Neuronal stem cell (in vitro differentiated cells): ENCODE measurements at regions not wholly inside any gene's neighbourhood (a gene's known extent, or its start where the extent isn't known, plus 50 kb on each side); places are given as distances from the start of the nearest gene placed in this dataset.

Experiments
- DNase-seq: peaks from one replicate; pipeline ENCODE4 v3.0.0-alpha.2; 2013; ENCODE audit warnings: low spot score
- H2AFZ ChIP-seq: one replicate; pipeline ENCODE4 v1.6.1; 2013; ENCODE audit warnings: mild to moderate bottlenecking, low read length, inconsistent platforms
- H2AK5ac ChIP-seq: 2 replicates; pipeline ENCODE4 v1.6.1; 2013; ENCODE audit warnings: low read depth, mild to moderate bottlenecking, inconsistent platforms, low read length, moderate library complexity, mixed read lengths
- H2BK120ac ChIP-seq: 2 replicates; pipeline ENCODE4 v1.6.1; 2013; ENCODE audit warnings: low read depth, mild to moderate bottlenecking, inconsistent platforms, low read length, moderate library complexity, mixed read lengths
- H2BK12ac ChIP-seq: one replicate; pipeline ENCODE4 v1.6.1; 2013; ENCODE audit warnings: low read length, inconsistent platforms
- H2BK15ac ChIP-seq: 2 replicates; pipeline ENCODE4 v1.6.1; 2013; ENCODE audit warnings: mild to moderate bottlenecking, low read length, inconsistent platforms, mixed read lengths
- H2BK5ac ChIP-seq: one replicate; pipeline ENCODE4 v1.6.1; 2013; ENCODE audit warnings: inconsistent platforms, mild to moderate bottlenecking, low read length, moderate library complexity
- H3K14ac ChIP-seq: one replicate; pipeline ENCODE4 v1.6.1; 2013; ENCODE audit warnings: low read length, inconsistent platforms
- H3K18ac ChIP-seq: 2 replicates; pipeline ENCODE4 v1.6.1; 2013; ENCODE audit warnings: low read length, inconsistent platforms
- H3K23ac ChIP-seq: 2 replicates; pipeline ENCODE4 v1.6.1; 2013; ENCODE audit warnings: low read depth, mild to moderate bottlenecking, mixed read lengths, low read length, inconsistent platforms; ENCODE audit not compliant: poor library complexity
- H3K27ac ChIP-seq: replicated peaks from 3 replicates; pipeline ENCODE4 v1.5.1; 2013; ENCODE audit warnings: low read length, inconsistent platforms
- H3K27me3 ChIP-seq, 3 experiments: 2 replicates each; pipeline ENCODE4 v1.6.1; 2013; ENCODE audit warnings: low read length in 3 of 3, mild to moderate bottlenecking in 2 of 3, inconsistent platforms in 1 of 3, low read depth in 1 of 3, mixed read lengths in 1 of 3, moderate library complexity in 1 of 3; ENCODE audit not compliant: control insufficient read depth in 3 of 3, insufficient read depth in 3 of 3
- H3K36me3 ChIP-seq, 2 donors: replicated peaks in 1 of 2; 2 replicates each; pipeline ENCODE4 v1.6.1; 2013; ENCODE audit warnings: low read length in 2 of 2; ENCODE audit not compliant: control insufficient read depth in 2 of 2, insufficient read depth in 2 of 2
- H3K4ac ChIP-seq: 2 replicates; pipeline ENCODE4 v1.6.1; 2013; ENCODE audit warnings: inconsistent platforms, mild to moderate bottlenecking, low read length, moderate library complexity
- H3K4me1 ChIP-seq, 2 donors: 1 replicate in 1 of 2; 2 replicates in 1 of 2; pipeline ENCODE4 v1.6.1; 2013; ENCODE audit warnings: low read length in 2 of 2, low read depth in 1 of 2; ENCODE audit not compliant: control insufficient read depth in 2 of 2, insufficient read depth in 1 of 2
- H3K4me2 ChIP-seq: one replicate; pipeline ENCODE4 v1.6.1; 2013; ENCODE audit warnings: mild to moderate bottlenecking, low read length, inconsistent platforms; ENCODE audit not compliant: insufficient read depth, poor library complexity, severe bottlenecking
- H3K4me3 ChIP-seq, 2 donors: 2 replicates each; pipeline ENCODE4 v1.5.1; 2013; ENCODE audit warnings: low read length in 2 of 2, mild to moderate bottlenecking in 2 of 2, inconsistent platforms in 1 of 2, moderate library complexity in 1 of 2
- H3K79me1 ChIP-seq: one replicate; pipeline ENCODE4 v1.6.1; 2013; ENCODE audit warnings: low read depth, mild to moderate bottlenecking, inconsistent platforms, low read length, moderate library complexity
- H3K9ac ChIP-seq: one replicate; pipeline ENCODE4 v1.6.1; 2013; ENCODE audit warnings: mild to moderate bottlenecking, low read depth, low read length, inconsistent platforms; ENCODE audit not compliant: poor library complexity
- H3K9me3 ChIP-seq, 2 donors: replicated peaks in 1 of 2; 2 replicates each; pipeline versions ENCODE3 to v1.6.1; 2013; ENCODE audit warnings: low read length in 2 of 2, mild to moderate bottlenecking in 2 of 2, inconsistent platforms in 1 of 2, low read depth in 1 of 2, mixed read lengths in 1 of 2, moderate library complexity in 1 of 2; ENCODE audit not compliant: control insufficient read depth in 2 of 2, insufficient read depth in 1 of 2
- H4K8ac ChIP-seq: one replicate; pipeline ENCODE4 v1.6.1; 2013; ENCODE audit warnings: low read depth, mild to moderate bottlenecking, inconsistent platforms, low read length, moderate library complexity
- H4K91ac ChIP-seq: one replicate; pipeline ENCODE4 v1.6.1; 2013; ENCODE audit warnings: low read length, low read depth, mild to moderate bottlenecking, inconsistent platforms; ENCODE audit not compliant: poor library complexity
- WGBS, 2 donors: extraction: QIAGEN DNeasy Blood & Tissue Kit; methylation state at CpG; one replicate each; pipeline ENCODE4 v1.1.7; 2013; ENCODE audit warnings: missing lambda C conversion rate in 2 of 2, mixed read lengths in 1 of 2; ENCODE audit not compliant: insufficient read length in 2 of 2, insufficient replicate concordance in 1 of 2; ENCODE audit errors: extremely low coverage in 2 of 2; 5-methylcytosine and 5-hydroxymethylcytosine counted together

- Histone ChIP-seq H2AFZ (no peak overlapping the region), H3K36me3 (no peaks in the 10 kb centered on the region), H2AK5ac (no peak overlapping the region), H3K4ac (no peak overlapping the region), H2BK12ac (no peak overlapping the region), H2BK120ac (no peak overlapping the region), H3K14ac (no peak overlapping the region), H3K18ac (no peak overlapping the region), H3K9me3 (peaks cover 0 to 3% of the 10 kb centered on the region in 2 donors), H3K27me3 (no peaks in the 10 kb centered on the region), H4K8ac (no peak overlapping the region), H3K23ac (no peak overlapping the region), H3K27ac (no peak overlapping the region), H4K91ac (no peak overlapping the region), H2BK5ac (no peak overlapping the region), H3K79me1 (no peaks in the 10 kb centered on the region), H3K4me2 (no peak overlapping the region), H3K9ac (no peak overlapping the region), H2BK15ac (no peak overlapping the region), H3K4me1 (peaks cover 0 to 1% of the 10 kb centered on the region in 2 donors), H3K4me3 (no peak overlapping the region)
- WGBS, 2 donors, result no CpG with 5 or more reads among the region's 1 CpG
- no peak for DNase-seq
Observed at GRCh38 chr15:61382927-61383326, 153.8 kb upstream of the RORA start.

- Histone ChIP-seq H2BK120ac (no peak overlapping the region), H3K14ac (no peak overlapping the region), H3K27ac (no peak overlapping the region), H3K27me3 (no peaks in the 10 kb centered on the region), H3K9ac (no peak overlapping the region), H3K4me3 (no peak overlapping the region), H2BK5ac (no peak overlapping the region), H3K4me2 (no peak overlapping the region), H3K9me3 (no peaks in the 10 kb centered on the region), H3K4me1 (peaks cover 0 to 1% of the 10 kb centered on the region in 2 donors), H3K18ac (no peak overlapping the region), H4K91ac (no peak overlapping the region), H3K79me1 (no peaks in the 10 kb centered on the region), H4K8ac (no peak overlapping the region), H3K36me3 (no peaks in the 10 kb centered on the region), H2AK5ac (no peak overlapping the region), H2BK12ac (no peak overlapping the region), H2AFZ (no peak overlapping the region), H3K23ac (no peak overlapping the region), H3K4ac (no peak overlapping the region), H2BK15ac (no peak overlapping the region)
- no peak for DNase-seq
- WGBS, 2 donors, result no CpG with 5 or more reads among the region's 3 CpGs
Observed at GRCh38 chr15:61381501-61381900, 152.4 kb upstream of the RORA start.

DNA sequence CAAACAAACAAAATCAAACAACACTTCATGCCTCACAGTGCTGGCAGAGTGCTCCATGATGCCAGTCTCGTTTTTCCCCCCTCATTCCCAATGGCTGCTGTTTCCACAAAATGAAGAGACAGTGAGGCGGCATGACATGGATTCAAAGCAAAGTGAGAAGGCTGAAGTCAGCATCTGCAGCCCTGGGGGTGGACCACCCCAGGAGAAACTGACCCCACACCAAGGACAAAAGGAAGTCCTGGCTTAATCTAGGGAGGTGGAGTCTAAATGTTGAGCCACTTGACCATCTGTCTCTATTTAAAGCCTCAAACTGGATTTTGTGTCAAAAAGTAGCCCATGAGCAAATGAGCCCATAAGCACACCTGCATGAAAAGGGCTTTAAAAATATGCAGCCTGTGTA lies 151.2 kb upstream of the RORA start:
- Histone ChIP-seq H3K23ac (no peak overlapping the region), H3K4me1 (peaks cover 0 to 1% of the 10 kb centered on the region in 2 donors), H3K36me3 (no peaks in the 10 kb centered on the region), H2AK5ac (no peak overlapping the region), H2AFZ (no peak overlapping the region), H3K4ac (no peak overlapping the region), H2BK15ac (no peak overlapping the region), H3K27me3 (no peaks in the 10 kb centered on the region), H4K91ac (no peak overlapping the region), H4K8ac (no peak overlapping the region), H3K79me1 (no peaks in the 10 kb centered on the region), H3K4me3 (no peak overlapping the region), H3K9ac (no peak overlapping the region), H3K9me3 (no peaks in the 10 kb centered on the region), H3K14ac (no peak overlapping the region), H3K18ac (no peak overlapping the region), H3K27ac (no peak overlapping the region), H2BK120ac (no peak overlapping the region), H2BK12ac (no peak overlapping the region), H2BK5ac (no peak overlapping the region), H3K4me2 (no peak overlapping the region)
- DNase-seq, result no peak
- no CpG with 5 or more reads among the region's 2 CpGs for WGBS, 2 donors

DNA sequence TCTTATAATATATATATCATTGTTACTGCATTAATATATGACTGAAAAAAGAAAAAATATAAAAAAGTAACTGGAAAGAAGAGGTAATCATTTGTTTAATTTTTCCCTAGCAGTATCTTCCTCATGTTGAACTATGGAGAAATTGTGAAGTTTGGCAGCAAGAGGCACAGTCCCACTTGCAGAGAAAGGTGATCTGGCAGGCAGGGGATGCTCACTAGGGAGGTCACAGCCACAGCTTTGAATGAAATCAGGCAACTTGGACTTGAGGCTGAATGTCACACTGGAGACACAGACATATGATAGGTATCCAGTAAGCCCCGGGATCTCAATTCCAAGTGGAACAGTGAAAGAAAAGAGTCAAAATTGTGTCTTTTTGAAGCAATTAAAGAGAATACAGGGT lies 149.9 kb upstream of the RORA start:
- Histone ChIP-seq H3K36me3 (no peaks in the 10 kb centered on the region), H2BK12ac (no peak overlapping the region), H2BK5ac (no peak overlapping the region), H2AK5ac (no peak overlapping the region), H3K14ac (no peak overlapping the region), H3K4me3 (no peak overlapping the region), H3K23ac (no peak overlapping the region), H3K4ac (no peak overlapping the region), H2BK120ac (no peak overlapping the region), H2AFZ (no peak overlapping the region), H3K4me2 (no peak overlapping the region), H3K4me1 (peaks cover 0 to 1% of the 10 kb centered on the region in 2 donors), H3K9me3 (no peaks in the 10 kb centered on the region), H4K8ac (no peak overlapping the region), H3K18ac (no peak overlapping the region), H3K79me1 (no peaks in the 10 kb centered on the region), H3K9ac (no peak overlapping the region), H3K27me3 (no peaks in the 10 kb centered on the region), H3K27ac (no peak overlapping the region), H2BK15ac (no peak overlapping the region), H4K91ac (no peak overlapping the region)
- DNase-seq, result no peak
- no CpG with 5 or more reads among the region's 1 CpG for WGBS, 2 donors
